Pulmonary artery endothelial cell (primary cell): ENCODE measurements at regions not wholly inside any gene's neighbourhood (a gene's known extent, or its start where the extent isn't known, plus 50 kb on each side); places are given as distances from the start of the nearest gene placed in this dataset.

ENCODE experiments used
- DNase-seq: peaks from one replicate; pipeline ENCODE4 v3.0.0-alpha.2; 2011; ENCODE audit warnings: low read depth, low spot score

DNA sequence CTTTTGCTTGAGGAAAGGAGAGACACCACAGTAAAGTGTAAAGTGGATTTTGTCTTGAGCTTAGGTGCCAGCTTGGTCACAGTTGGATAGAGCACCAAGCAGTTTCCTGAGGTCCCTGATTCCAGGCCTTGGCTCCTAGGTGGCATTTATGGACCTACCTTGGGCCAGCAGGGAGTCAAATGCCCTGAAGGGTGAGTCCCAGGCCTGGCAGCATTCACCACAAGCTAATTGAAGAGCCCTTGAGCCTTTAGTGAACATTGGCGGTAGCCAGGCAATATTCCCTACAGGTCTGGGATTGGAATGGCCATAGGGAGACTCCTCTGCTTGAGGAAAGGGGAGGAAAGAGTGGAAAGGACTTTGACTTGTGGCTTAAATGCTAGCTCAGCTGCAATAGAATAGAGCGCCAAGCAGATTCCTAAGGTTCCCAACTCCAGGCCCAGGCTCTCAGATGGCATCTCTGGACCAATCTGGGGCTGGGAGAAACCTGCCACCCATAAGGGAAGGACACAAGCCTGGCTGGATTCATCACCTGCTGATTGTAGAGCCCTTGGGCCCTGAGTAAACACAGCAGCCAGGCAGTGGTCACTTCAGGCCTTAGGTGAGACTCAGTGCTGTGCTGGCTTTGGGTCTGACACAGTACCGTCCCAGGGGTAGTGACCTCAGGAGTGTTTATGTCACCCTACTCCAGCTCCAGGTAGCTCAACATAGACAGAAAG lies 137.5 kb upstream of the OTOS start:
- no peak for DNase-seq

DNA sequence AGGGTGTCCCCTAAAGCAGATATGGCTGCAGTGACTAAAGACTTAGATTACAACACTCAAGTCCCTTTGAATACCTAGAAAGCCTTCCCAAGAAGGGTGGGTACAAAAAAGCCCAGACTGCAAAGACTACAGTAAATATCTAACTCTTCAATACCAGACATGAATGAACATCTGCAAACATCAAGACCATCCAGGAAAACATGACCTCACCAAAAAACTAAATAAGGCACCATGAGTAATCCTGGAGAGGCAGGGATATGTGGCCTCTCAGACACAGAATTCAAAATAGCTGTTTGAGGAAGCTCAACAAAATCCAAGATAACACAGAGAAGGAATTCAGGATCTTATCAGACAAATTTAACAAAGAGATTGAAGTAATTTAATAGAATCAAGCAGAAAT lies 138.2 kb upstream of the OTOS start:
- DNase-seq, result no peak

DNA sequence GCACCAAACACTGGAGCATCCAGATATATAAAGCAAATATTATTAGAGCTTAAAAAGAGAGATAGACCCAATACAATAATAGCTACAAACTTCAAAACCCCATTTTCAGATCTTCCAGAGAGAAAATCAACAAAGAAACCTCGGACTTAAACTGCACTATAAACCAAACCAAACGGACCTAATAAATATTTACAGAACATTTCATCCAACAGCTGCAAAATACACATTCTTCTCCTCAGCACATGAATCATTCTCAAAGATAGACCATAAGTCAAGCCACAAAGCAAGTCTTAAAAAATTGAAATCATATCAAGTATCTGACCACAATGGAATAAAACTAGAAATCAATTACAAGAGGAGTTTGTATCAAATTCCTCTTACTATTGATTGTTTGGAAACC lies 140.2 kb upstream of the OTOS start:
- no peak for DNase-seq

DNA sequence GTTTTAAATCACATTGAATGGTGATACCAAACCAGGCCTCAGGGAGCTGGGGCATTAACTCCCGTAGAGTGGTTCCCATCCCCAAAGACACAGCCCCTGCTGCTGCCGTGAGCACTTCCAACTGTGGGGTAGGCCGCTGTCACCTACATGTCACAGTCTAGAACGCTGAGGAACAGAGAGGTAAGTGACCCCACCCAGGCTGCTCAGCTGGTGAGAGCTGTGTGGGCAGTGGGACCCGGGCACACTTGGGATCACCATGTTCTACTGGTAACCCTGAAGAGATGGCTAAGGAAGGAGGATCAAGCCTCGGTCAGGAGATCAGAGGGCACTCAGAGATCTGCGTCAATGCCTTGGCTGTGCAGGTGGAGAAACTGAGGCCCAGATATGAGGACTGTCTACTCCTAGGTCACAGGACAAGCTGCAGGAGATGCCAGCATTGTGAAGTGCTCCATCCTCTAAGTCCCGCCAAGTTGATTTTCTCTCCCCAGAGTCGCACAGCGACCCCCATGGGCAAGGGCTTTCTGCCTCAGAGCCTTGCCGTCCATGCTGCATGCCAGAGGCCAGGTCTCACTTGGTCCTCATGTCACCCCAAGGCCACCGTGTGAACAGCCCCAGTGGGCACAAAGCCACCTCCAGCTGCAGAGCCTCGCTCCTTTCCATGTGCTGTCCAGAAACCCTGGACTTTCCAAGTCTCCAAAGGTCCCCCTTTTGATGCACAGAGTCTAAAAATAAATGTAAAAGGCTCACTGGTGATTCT lies 144.2 kb upstream of the OTOS start:
- no peak for DNase-seq

DNA sequence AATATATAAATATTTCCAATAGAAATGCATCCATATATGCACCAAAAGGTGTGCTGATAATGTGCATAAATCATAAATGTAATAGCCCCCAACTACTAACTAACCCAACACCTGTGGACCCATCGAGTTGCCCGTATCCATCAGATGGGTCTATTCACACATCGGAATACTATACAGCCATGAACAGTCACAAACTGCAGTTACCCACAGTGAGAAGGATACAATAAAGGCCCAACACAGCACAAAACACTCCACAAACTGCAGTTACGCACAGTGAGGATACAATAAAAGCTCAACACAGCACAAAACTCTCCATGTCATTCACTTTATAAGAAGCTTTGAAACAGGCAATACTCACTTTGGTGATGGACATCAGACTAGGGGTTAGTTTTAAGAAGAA lies 145.3 kb upstream of the OTOS start:
- no peak for DNase-seq

DNA sequence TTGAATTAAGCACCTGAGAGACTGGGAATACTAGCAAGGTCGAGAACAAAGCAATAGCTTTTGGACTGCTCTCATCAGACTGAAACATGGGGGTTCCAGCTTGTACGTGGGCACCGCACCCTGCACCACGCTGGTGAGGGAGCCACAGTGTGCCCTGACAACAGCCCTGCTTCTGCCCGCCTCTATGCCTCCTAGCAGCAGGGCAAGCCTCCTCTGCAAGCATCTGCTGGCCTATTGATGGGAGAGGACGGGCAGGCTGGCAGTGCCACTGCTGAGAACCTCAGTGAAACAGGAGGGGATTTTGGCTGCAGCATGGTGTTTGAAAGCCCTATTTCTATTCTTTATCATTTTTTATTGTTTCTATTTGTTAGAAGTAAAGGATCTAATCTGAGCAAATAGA lies 146.1 kb upstream of the OTOS start:
- DNase-seq, result no peak

DNA sequence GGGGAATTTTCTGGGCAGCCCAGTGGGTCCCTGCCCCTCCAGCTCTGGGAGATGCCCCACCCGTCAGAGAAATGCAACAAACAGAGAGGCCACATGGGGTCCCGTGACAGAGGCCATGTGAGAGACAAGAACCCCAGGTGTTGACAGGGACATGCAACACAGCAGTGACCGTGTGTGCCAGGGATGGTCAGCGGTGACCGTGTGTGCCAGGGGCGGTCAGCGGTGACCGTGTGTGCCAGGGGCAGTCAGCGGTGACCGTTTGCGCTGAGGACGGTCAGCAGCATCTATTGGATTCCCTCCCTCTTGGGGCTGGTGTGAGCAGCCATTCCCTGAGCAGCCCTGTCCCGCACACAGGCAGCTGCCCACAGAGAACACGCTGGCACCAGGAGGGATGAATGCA lies 146.6 kb upstream of the OTOS start:
- DNase-seq, result no peak

DNA sequence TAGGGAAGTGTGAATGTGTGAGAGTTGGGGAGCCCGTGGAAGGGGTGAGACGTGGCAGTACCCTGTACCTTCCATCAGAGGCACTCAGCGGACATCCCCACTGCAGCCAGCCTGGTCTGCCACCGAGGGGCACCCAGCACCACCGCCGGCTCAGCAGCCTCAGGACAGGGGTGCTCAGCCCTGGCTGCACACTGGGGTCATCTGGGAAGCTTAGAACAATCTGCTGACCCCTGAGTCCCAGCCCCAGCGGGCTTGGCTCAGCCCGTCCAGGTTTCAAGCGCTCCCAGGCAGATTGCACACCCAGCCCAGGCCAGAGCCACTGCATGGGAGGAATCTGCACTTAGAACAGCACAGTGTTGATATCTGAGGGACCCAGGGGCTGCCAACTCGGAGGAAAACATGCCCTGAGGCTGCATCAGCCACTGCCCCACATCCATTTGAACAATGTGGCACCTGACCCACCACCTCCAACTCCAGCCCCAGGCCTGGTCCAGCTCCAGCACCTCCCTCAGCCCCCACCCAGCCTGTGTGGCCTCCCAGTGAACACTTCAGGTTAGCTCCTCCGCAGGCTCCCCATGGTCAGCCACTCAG lies 147.1 kb upstream of the OTOS start:
- no peak for DNase-seq

DNA sequence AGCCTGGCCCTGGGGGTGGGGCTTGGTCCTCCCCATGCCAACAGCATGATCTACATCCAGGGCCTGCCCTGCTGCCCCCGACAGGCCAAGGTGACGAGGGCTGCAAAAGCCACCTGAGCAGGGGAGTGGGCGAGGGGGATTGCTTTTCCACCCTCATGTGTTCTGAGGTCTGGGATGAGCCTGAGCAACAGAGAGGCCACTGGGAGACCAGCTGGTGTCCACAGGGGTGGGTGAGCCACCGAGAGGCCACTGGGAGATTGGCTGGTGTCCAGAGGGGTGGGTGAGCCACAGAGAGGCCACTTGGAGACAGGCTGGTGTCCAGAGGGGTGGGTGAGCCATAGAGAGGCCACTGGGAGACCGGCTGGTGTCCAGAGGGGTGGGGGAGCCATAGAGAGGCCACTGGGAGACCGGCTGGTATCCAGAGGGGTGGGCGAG lies 147.4 kb upstream of the GPC1 start:
- DNase-seq, result no peak

DNA sequence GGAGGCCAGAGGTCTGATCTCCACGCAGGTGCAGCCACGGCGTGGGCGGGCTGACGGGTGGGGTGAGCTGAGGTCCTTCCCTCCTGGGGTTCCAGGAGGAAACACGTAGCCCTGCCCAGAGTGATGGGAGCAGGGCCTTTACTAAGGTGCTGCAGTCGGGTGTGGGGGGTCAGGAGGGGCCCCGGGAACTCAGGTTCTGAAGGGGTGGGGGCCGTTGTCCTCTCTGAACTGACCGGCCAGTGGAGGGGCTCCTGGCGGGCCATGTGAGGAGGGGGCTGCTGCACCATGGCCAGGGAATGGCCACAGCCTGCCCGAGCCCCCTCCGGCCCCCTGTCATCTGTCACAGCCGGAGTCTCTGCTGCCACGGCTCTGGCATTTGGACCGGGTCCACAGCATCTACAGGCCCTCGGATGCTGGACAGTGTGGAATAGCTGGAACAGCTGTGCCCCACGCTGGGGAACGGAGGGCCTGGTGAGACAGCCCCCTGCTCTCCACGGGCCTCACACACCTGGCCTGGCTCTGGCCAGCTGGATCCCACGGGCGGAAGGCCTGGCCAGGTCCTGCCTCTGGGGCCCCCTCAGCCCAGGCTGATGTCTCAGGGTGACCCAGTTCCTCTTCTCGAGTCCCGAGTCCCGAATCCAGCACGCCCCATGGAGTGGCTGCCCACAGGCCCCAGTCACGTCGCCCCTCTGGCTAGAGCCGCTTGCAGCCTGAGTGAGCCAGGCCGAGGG lies 145.6 kb upstream of the GPC1 start:
- DNase-seq, result no peak

DNA sequence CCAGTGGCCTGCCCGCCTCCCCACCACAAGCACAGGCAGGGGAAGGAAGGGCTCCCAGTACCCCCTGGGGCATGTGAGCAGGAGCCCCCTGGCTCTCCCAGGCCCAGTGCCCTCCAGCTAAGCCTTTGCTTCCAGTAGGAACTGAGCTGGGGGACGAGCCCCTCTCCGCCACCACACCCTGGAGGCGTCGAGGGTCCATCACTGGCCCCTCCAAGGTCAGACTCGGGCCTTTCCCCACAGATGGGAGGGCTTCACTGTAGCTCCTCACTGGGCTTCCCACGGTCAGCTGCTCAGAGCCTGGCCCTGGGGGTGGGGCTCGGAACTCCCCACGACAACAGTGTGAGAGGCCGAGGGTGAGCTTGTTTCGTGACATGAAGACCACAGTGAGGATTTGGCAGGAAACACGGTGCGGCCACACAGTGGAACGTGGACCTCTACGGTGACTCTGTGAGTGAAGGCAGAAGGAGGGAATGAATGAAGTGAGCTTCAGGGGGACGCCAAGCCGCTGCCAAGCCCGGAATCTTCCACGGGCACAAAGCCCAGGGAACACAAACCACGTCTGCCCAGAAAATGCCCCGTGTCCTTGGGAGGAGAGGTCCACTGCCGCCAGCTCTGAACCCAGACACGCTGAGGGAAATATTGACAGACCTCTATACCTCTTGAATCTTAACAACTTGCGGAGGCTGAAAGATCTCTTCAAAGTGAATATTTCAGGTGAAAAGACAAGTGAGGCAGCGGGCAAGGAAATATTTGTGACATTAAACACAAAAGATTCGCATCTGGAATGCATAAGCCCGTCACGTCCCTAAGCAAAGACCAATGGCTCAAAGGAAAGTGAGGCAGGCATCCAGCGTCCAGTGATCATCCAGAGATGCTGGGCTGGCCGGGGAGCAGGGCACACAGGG lies 144.8 kb upstream of the GPC1 start:
- no peak for DNase-seq

DNA sequence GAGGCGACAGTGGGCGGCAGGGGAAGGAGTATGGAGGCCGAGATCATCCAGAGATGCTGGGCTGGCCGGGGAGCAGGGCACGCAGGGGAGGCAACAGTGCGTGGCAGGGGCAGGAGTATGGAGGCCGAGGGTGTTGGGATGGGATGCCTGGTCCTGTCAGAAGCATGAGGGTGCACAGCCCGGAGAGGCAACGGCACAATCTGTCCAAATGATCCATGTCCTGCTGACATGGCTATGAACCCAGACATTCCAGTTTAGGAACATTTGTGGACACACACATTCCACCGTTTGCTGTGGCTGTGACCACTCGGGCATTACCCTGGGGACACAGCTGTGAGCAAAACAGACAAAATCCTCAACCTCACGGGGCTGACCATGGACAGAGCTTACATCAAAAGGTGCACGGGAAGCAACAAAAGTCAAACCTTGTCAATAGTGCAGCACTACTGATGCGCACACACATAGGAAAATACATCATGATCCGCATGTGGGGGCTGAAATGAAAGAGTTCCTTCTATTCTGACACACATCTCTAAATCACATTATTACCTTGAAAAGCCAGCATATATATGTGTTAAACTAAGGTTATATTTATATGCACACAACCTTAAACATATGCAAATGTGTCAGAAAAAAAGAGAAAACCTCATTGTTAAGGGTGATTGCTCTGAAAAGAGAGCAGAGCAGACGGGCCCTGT lies 144.0 kb upstream of the GPC1 start:
- DNase-seq, result no peak

DNA sequence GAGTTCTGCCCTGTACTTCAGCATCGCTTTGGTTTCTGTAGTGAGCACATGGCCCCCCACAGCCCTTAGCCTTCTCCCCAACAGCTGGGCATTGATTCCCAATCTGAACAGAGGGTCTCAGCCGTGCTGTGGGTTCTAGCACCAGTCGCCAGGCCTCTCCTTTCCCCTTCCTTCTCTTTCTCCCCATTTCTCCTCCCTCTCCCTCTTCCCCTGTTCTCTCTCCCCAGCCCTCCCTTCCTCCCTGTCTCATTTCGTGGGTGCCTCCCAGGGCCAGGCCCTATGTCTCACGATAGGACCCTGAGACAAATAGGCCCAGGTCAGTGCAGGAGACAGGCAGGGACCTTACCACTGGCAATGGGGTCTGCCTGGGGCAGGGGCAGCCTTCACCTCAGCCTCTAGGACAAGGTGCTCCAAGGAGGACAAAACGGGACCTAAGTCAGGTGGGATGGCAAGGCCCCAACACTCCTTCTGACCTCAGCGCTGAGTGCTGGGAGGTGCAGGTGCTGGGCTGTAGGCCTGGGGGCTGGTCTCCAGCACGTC lies 143.4 kb upstream of the GPC1 start:
- DNase-seq, result no peak

DNA sequence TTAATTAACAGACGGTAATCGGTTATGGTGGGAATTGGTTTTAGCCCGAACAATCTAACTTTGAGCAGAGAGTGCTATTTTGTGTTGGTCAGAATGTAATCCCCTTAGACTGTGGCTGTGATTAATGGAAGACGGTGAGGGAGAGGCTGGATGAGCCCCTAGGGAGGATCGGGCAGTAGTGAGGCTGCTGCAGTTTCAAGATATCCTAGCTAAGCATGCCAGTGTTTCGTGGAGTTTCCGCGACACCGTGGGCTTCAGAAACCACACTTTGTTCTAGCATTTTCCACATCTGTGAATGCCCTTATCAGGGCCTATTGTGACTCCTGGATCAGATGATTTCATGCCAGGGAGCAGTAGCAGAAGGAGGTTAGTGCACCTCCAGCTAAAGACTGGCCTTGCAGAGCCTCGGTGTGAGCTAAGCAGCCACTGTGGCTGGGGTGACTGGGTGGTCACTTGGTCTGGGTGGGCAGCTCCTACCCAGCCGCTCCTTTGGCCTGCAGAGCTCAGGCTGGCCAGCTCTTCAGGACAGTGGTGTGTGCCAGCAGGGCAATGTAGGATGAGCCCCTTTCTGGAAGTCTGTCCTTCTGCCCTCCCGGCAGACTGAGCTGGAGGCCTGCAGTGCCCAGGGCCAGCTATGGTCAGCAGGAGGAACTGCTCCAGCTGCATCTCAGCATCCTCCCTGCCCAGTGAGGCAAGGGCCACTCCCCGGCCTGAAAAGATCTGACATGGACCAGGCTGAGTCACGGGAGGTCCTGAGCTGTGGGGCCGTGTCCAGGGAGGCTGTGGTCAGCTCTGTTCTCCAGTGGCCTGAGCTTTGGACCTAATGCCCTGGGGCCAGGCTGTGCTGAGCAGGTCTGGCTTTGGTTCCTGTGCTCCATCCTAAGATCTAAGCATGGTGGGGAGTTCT lies 142.6 kb upstream of the GPC1 start:
- DNase-seq, result no peak

DNA sequence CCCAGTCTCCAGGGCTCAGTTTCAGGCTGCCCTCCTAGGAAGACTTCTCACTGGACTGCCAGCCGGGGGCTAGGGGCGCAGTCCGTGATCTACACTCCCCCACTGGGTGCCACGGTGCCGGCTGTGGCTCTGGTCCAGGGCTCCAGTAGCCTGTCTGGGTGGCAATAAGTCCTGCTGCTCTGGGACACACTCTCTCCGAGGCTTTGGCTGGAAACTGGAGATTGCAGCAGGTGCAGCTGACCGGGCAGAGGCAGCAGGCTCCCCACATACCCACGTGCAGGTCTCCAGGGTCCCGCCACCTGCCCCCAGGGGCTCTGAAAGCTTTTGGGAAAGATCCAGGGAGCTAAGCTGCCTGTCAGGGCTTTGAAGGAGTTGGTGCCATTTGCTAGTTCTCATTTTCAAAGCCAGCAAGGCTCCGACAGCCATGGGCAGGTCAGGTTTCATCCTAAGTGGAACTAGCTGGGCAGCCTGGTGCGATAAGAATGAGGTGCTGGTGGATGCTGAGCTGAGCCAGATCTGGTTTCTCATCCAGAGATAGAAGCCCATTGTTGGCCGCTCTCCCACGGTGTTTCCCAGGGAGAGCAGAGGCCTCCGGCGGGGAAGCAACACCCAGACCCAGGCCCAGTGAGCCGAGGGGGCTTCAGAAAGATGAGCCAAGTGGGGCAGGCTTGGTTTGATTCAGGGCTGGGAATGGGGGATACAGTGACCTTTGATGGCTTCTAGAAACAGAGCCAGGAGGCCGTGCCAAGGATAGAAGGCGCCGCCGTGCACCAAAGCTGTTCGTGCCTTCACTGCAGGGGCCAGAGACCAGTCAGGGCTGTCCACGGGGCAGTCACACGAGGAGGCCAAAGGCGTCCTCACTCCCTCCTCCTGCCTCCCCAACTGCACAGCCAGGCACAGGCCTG lies 141.7 kb upstream of the GPC1 start:
- no peak for DNase-seq

DNA sequence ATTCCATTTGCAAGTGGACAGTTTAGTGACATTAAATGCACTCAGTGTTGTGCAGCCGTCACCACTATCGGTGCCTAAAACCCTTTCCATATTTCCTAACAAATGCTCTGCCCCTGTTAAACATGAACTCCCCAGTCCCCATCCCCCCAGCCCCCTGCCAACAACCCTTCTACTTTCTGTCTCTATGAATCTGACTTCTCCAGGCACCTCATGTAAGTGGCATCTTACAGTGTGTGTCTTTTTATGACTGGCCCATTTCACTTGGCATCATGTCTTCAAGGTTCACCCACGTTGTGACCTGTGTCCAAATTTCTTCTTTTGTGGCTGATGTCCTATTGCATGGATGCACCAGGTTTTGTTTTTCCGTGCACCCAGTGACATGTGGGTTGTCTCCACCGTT lies 140.9 kb upstream of the GPC1 start:
- DNase-seq, result no peak

DNA sequence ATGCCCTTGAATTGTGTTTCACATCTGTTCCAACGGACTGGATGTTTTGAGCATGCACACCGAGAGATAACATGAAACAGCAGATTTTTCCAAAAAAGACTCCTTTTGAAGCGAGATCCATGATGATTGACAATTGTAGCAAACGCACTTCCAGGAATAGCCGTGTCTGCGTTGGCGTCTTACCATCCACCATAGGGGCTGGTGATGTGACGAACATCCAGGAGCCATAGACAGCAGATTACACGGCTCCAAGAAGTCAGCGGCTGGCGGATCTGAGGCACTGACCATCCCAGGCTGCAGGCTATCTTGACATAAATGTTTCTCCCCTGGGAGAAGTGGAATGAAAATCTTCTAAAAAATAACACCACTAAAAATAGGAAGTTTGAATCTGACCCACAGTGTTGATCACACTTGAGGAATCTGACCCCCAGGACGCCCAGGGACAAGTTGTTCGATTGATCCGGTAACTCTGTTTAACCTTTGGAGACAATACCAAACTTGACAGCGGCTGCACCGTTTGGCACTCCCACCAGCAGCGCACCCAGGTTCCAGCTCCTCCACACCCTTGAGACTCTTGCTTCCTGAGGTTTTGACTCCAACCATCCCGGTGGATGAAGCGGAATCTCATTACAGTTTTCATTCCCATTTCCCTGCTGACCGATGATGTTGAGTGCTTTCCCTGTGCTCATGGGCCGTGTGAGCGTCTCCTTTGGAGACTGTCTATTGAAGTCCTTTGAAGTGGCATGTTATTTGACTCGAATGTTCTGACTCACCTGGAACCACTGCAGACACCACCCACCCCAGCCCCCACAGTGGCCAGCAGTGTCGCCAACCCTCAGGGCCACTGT lies 140.0 kb upstream of the GPC1 start:
- DNase-seq, result no peak
